ENCODE measurements at regions not wholly inside any gene's neighbourhood (a gene's known extent, or its start where the extent isn't known, plus 50 kb on each side); places are given as distances from the start of the nearest gene placed in this dataset.

DNA sequence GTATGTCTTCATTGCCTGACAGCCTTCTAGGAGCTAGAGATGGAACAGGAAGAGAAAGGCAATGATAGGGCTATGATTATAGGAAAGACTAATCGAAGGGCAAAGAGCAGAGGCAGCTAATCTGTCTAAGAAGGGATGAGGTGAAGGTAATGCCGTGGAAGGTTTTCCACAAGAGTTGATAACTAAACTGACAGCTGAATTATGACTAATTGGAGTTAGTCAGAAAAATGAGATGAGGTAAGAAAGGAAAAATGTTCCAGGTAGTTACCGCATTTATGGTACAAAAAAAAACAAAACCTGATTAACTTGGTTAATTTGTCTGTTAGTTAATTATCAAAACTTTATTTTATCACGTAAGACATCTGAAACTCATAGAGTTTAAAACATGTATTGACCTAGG lies 260.3 kb downstream of the SLITRK6 start:
- DNase-seq (ENCODE audit: low read depth in 2 of 2): no peak

GRCh38 chr13:85537601-85538000 lies 261.6 kb downstream of the SLITRK6 start:
- DNase-seq (ENCODE audit: low read depth in 2 of 2): no peak

- no peak for DNase-seq (ENCODE audit: low read depth in 2 of 2)
Observed at GRCh38 chr13:85536706-85537105, 262.5 kb downstream of the SLITRK6 start.

GRCh38 chr13:85535316-85536084 lies 263.7 kb downstream of the SLITRK6 start:
- no peak for DNase-seq (ENCODE audit: low read depth in 2 of 2)

DNA sequence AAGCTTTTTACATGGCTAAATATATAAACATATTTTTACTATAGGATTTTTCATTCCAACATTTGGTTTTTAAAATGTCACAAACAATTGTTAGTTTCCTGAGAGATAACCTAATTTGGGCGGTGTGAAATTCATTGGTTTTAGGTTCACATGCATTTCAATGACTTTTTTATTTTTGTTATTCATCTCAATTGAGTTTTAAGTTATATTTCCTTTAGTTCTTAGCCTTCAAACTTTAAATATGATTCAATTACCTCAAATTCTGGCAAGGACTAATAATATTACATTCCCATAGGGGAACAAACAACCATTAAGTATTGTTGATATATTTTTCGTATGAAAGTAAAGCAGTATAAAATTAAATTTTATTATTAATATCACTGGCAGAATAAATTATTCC lies 265.3 kb downstream of the SLITRK6 start:
- DNase-seq (ENCODE audit: low read depth in 2 of 2): no peak

DNA sequence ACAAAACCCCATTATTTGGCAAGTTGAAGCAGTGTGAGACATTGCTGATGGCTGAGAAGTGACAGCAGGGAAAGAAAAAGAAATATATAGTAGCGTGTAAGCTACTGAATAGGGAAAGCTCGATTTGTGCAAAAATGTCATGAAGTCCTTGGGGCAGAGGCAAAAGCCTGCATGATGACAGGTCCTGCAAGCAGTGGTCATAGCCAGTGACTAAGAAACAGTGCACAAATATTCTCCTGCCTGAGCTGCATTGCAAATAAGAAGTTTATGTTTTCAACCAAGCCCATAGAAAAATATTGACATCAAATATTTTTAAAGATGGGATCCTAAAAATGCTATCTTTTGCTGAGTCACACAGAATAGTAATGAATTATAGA lies 270.0 kb downstream of the SLITRK6 start:
- DNase-seq (ENCODE audit: low read depth in 2 of 2): no peak

- DNase-seq (ENCODE audit: low read depth in 2 of 2): no peak
Observed at GRCh38 chr13:85528491-85529217, 270.6 kb downstream of the SLITRK6 start.

- DNase-seq (ENCODE audit: low read depth in 2 of 2): no peak
Observed at GRCh38 chr13:85527316-85527715, 271.9 kb downstream of the SLITRK6 start.

- no peak for DNase-seq (ENCODE audit: low read depth in 2 of 2)
Observed at GRCh38 chr13:85525411-85525810, 273.8 kb downstream of the SLITRK6 start.

- no peak for DNase-seq (ENCODE audit: low read depth in 2 of 2)
Observed at GRCh38 chr13:85521657-85522056, 277.6 kb downstream of the SLITRK6 start.

- DNase-seq (ENCODE audit: low read depth in 2 of 2): no peak
Observed at GRCh38 chr13:85520445-85520844, 278.8 kb downstream of the SLITRK6 start.

DNA sequence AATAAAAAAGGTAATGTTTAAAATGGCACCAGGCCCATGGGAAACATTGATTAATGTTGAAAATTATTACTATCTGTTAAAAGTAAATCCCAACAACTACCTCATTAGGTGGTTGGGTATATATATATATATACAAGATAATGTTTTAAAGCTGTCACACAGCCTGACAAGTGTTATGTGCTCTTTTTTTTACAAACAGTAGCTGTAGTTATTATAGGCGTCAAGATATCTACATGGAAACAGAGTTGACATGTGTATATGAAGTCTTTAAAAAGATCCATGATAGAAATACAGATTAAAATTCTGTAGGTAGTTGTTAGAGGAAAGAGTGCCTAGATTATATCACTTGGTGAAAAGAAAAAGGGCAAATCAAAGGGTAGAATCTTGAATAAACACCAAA lies 279.9 kb downstream of the SLITRK6 start:
- DNase-seq (ENCODE audit: low read depth in 2 of 2): no peak

GRCh38 chr13:85512421-85512820 lies 286.8 kb downstream of the SLITRK6 start:
- DNase-seq (ENCODE audit: low read depth in 2 of 2): no peak

- DNase-seq (ENCODE audit: low read depth in 2 of 2): no peak
Observed at GRCh38 chr13:85509512-85509911, 289.7 kb downstream of the SLITRK6 start.

DNA sequence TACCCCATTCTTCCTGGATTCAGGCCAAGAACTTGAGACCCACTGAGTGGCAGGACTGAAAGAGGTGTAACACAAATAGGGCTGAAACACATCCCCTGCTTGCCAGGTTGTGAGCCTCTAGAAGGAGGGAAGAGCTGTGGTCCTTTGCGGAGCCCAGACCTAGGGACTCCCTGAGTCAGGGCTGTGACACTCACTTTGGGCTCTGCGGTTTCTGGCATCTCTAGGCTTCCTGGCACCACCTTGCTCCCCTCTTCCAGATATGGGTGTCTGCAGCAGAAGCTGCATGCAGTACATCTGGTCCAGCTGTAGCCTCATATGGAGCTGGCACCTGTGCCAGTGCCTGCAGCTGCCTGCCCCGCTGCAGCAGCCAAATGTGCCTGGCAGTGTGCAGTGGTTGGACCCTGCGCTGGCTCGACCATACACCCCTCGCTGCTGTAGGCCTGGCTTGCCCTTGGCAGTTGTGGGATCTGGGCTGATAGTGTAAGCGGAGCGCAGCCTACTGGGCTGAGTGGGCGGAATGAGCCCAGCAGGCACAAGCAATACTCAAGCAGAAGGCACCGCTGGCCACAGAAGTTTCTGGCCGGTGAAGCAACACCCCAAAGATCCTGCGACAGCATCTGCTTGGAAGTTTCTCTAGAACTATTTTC lies 290.4 kb downstream of the SLITRK6 start:
- DNase-seq (ENCODE audit: low read depth in 2 of 2): no peak

DNA sequence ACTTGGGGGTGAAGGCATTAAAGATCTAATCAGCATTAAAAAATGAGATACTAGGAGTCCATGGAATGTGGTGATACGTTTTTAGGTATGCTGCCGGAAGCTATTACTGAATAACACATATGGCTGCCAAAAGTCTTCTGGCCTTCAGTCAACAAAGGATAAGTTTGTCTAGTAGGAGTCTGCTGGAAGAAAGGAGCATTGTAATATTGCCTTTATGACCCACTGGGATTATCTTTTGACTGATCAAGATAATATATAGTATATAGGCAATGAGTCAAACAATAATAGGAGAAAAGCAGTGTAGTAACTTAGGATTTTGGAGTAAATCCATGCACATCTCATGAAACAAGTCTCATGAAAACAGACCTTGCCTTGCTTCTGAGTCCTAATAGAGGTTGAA lies 295.4 kb downstream of the SLITRK6 start:
- DNase-seq (ENCODE audit: low read depth in 2 of 2): no peak

DNA sequence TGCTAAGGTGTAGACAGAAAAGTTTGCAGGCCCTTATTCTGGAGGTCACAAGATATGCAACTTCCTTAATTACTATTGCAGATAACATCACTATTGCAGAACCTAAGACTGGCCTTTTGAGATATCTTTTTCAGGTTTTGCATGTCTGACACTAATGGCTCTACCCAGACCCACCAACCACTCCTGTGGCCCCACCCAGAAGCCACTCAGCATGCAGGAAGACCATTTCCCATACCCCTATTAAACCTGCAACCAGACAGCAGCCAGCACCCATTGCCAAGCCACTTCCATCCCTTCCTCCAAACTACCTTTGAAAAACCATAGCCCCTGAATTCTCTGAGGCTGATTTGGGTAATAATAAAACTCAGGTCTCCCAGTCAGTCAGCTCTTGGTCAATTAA lies 297.6 kb downstream of the SLITRK6 start:
- no peak for DNase-seq (ENCODE audit: low read depth in 2 of 2)

GRCh38 chr13:85500696-85501256 lies 298.4 kb downstream of the SLITRK6 start:
- DNase-seq (ENCODE audit: low read depth in 2 of 2): no peak

GRCh38 chr13:85498774-85499173 lies 300.4 kb downstream of the SLITRK6 start:
- DNase-seq (ENCODE audit: low read depth in 2 of 2): no peak

- no peak for DNase-seq (ENCODE audit: low read depth in 2 of 2)
Observed at GRCh38 chr13:85497652-85498051, 301.6 kb downstream of the SLITRK6 start.

- no peak for DNase-seq (ENCODE audit: low read depth in 2 of 2)
Observed at GRCh38 chr13:85492283-85492682, 306.9 kb downstream of the SLITRK6 start.

GRCh38 chr13:85486663-85487062 lies 312.6 kb downstream of the SLITRK6 start:
- DNase-seq (ENCODE audit: low read depth in 2 of 2): no peak

DNA sequence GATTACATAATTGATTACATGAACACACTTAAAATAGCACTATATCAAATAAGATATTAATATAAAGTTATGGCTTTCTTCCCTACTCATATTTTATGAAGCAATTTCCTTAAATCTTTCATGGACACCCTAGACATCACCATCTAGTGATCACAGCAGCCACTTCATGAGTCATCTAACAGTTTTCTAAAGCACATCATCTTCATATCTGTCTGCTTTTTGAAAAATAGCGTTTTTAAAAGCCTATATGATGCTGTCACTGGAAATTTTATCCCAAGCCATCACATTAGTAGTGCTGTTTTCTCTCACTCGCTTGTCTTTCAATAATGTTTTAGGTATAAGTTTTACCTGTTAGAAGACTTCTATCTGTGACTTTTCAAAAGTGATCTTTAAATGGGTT lies 326.1 kb downstream of the SLITRK6 start:
- DNase-seq (ENCODE audit: low read depth in 2 of 2): no peak
